GM12892 (cell line): ENCODE measurements at regions not wholly inside any gene's neighbourhood (a gene's known extent, or its start where the extent isn't known, plus 50 kb on each side); places are given as distances from the start of the nearest gene placed in this dataset.

ENCODE experiments used
- POLR2A ChIP-seq: IDR thresholded peaks from 2 replicates; pipeline ENCODE4 v1.6.1; 2011; ENCODE audit warnings: low read depth, low read length, control low read depth
- POLR2AphosphoS5 ChIP-seq: IDR thresholded peaks from 2 replicates; pipeline ENCODE4 v1.6.1; 2011; ENCODE audit warnings: low read depth, low read length, control low read depth

DNA sequence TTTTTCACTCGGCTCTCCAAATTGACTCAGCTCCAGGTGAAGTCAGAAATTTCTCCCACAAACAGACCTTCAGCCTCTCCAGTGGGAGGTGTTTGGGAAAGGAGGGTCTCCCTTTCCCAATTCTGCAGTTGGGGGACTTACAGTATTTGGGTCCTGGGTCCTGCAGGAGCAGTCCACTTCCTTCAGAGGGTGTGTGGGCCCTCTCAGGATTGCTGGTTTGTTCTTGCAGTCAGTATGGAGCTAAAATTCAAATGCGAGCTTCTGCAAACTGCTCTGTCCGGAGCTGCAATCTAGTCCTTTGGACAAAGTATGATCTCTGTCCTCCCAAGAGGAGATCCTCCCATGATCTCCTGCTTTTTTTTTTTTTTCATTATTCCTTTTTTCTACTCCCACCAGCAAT lies 87.9 kb upstream of the MSTN start:
- no peak for TF ChIP-seq POLR2AphosphoS5
- no peak for TF ChIP-seq POLR2A
